Occipital lobe (tissue), 1 donor: ENCODE measurements at regions not wholly inside any gene's neighbourhood (a gene's known extent, or its start where the extent isn't known, plus 50 kb on each side); places are given as distances from the start of the nearest gene placed in this dataset.

Source experiments
- DNase-seq: peaks from one replicate; lab custom pipeline; 2025; lab: John Stamatoyannopoulos, UW

- no peak for DNase-seq
Observed at GRCh38 chr5:82704381-82704780, 372.8 kb downstream of the TMEM167A start.

- DNase-seq: no peak
Observed at GRCh38 chr5:82702046-82702445, 375.1 kb downstream of the TMEM167A start.

GRCh38 chr5:82699737-82700136 is 377.5 kb downstream of the TMEM167A start:
- DNase-seq: no peak

- DNase-seq: no peak
Observed at GRCh38 chr5:82698026-82698425, 379.2 kb downstream of the TMEM167A start.

- DNase-seq: no peak
Observed at GRCh38 chr5:82694711-82695285, 382.4 kb downstream of the TMEM167A start.

GRCh38 chr5:82692826-82693225 is 384.4 kb downstream of the TMEM167A start:
- DNase-seq: no peak

- no peak for DNase-seq
Observed at GRCh38 chr5:82684659-82685058, 392.5 kb downstream of the TMEM167A start.

- DNase-seq: no peak
Observed at GRCh38 chr5:82684165-82684564, 393.0 kb downstream of the TMEM167A start.

- DNase-seq: no peak
Observed at GRCh38 chr5:82679660-82680059, 397.5 kb downstream of the TMEM167A start.

- no peak for DNase-seq
Observed at GRCh38 chr5:82676661-82677060, 398.5 kb upstream of the RPS23 start.

GRCh38 chr5:82674671-82675070 is 396.5 kb upstream of the RPS23 start:
- no peak for DNase-seq

GRCh38 chr5:82673057-82673809 is 395.1 kb upstream of the RPS23 start:
- DNase-seq: no peak

GRCh38 chr5:82670692-82671091 is 392.5 kb upstream of the RPS23 start:
- no peak for DNase-seq

- DNase-seq: no peak
Observed at GRCh38 chr5:82669720-82670119, 391.6 kb upstream of the RPS23 start.

GRCh38 chr5:82666312-82666711 is 388.2 kb upstream of the RPS23 start:
- no peak for DNase-seq

- DNase-seq: no peak
Observed at GRCh38 chr5:82664732-82665131, 386.6 kb upstream of the RPS23 start.

- DNase-seq: no peak
Observed at GRCh38 chr5:82663225-82663624, 385.1 kb upstream of the RPS23 start.

- no peak for DNase-seq
Observed at GRCh38 chr5:82662340-82662739, 384.2 kb upstream of the RPS23 start.

GRCh38 chr5:82661933-82662332 is 383.8 kb upstream of the RPS23 start:
- DNase-seq: no peak

- DNase-seq: no peak
Observed at GRCh38 chr5:82661462-82661861, 383.3 kb upstream of the RPS23 start.

GRCh38 chr5:82659115-82659514 is 381.0 kb upstream of the RPS23 start:
- DNase-seq: no peak

- DNase-seq: no peak
Observed at GRCh38 chr5:82657033-82657699, 379.0 kb upstream of the RPS23 start.

- no peak for DNase-seq
Observed at GRCh38 chr5:82656341-82656761, 378.2 kb upstream of the RPS23 start.
